Endodermal cell (in vitro differentiated cells): ENCODE measurements at regions not wholly inside any gene's neighbourhood (a gene's known extent, or its start where the extent isn't known, plus 50 kb on each side); places are given as distances from the start of the nearest gene placed in this dataset.

Experiments
- DNase-seq: peaks from one replicate; pipeline ENCODE4 v3.0.0-alpha.2; 2017
- H3K27ac ChIP-seq: 2 replicates; pipeline ENCODE4 v1.5.1; 2013; ENCODE audit warnings: mild to moderate bottlenecking, low read depth, low read length, moderate library complexity
- H3K27me3 ChIP-seq: 2 replicates; pipeline ENCODE4 v1.6.1; 2013; ENCODE audit warnings: mild to moderate bottlenecking, low read length, moderate library complexity; ENCODE audit not compliant: insufficient read depth, control insufficient read depth, poor library complexity, severe bottlenecking
- H3K36me3 ChIP-seq: 2 replicates; pipeline ENCODE4 v1.7.0; 2013; ENCODE audit warnings: mild to moderate bottlenecking, low read length, moderate library complexity; ENCODE audit not compliant: control insufficient read depth, insufficient read depth
- H3K4me1 ChIP-seq: one replicate; pipeline ENCODE4 v1.7.0; 2013; ENCODE audit warnings: low read length; ENCODE audit not compliant: control insufficient read depth, insufficient read depth
- H3K4me3 ChIP-seq: 2 replicates; pipeline ENCODE4 v1.5.1; 2013; ENCODE audit warnings: mild to moderate bottlenecking, low read length, moderate library complexity
- H3K9ac ChIP-seq: 2 replicates; pipeline ENCODE4 v1.6.1; 2013; ENCODE audit warnings: mild to moderate bottlenecking, low read length, moderate library complexity; ENCODE audit not compliant: poor library complexity, severe bottlenecking; ENCODE audit errors: extremely low read depth
- H3K9me3 ChIP-seq: 2 replicates; pipeline ENCODE4 v1.6.1; 2013; ENCODE audit warnings: mild to moderate bottlenecking, low read length, moderate library complexity; ENCODE audit not compliant: control insufficient read depth
- H3K27ac Mint-ChIP-seq: 2 replicates; pipeline ENCODE4 v1.8.0; 2020; ENCODE audit warnings: mixed read lengths
- H3K27me3 Mint-ChIP-seq: 2 replicates; pipeline ENCODE4 v1.8.0; 2021; ENCODE audit warnings: mild to moderate bottlenecking, mixed read lengths; ENCODE audit not compliant: insufficient read depth
- H3K36me3 Mint-ChIP-seq: 2 replicates; pipeline ENCODE4 v1.8.0; 2020; ENCODE audit warnings: low read depth, mixed read lengths
- H3K4me1 Mint-ChIP-seq: 2 replicates; pipeline ENCODE4 v1.8.0; 2020; ENCODE audit warnings: mixed read lengths
- H3K4me3 Mint-ChIP-seq: 2 replicates; pipeline ENCODE4 v1.8.0; 2020; ENCODE audit warnings: mild to moderate bottlenecking, moderate library complexity, mixed read lengths
- H3K9me3 Mint-ChIP-seq: 2 replicates; pipeline ENCODE4 v1.8.0; 2020; ENCODE audit warnings: mild to moderate bottlenecking, mixed read lengths
- WGBS, 2 experiments: methylation state at CpG; one replicate each; pipeline versions ENCODE4 v1.1.5 to v1.1.7; 2013; ENCODE audit warnings: missing lambda C conversion rate in 2 of 2, mixed read lengths in 1 of 2; ENCODE audit not compliant: insufficient coverage in 1 of 2, insufficient read length in 1 of 2; 5-methylcytosine and 5-hydroxymethylcytosine counted together
- TF ChIP-seq, protein P1 (sequence below): fragments of 200-600 bp; sonication (generic); conservative IDR thresholded peaks from 2 replicates; pipeline ENCODE4 v1.5.0; 2021; ENCODE audit warnings: antibody characterized with exemption, mild to moderate bottlenecking

DNA sequence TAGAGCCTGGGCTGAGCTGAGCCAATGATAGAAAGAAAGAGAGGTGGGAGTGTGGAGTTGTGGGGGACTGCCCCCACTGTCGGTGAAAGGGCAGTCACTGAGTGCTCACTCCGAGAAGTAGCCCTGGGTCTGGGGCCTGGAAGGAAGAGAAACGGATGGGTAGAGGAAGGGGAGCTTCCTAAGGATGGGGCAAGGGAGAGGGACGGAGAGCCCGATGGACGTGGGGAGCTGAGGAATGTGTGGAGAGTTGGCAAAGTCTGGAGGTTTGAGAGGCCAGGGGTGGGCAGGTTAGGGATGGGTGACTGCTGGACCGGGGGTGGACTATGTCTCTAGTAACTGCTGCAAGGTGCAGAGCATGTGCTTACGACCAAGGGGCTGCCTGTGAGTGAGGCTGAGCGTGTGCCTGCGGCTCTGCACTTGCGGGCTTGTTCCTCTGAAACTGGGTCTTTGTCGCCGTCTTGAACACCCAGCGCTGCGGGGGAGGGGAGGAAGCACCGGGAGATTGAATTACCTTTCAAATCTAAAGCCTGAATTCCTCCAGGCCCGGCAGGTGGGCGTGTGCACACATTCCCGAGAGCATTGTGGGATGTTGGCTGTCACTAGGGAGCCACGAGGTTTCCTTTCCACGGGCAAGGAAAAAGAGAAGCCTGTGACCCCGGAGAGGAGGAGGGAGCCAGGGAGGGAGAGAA, 76.4 kb upstream of the ARAP3 start:
- H3K9ac ChIP-seq, result no peak overlapping the region
- H3K27ac ChIP-seq, result no peak overlapping the region
- H3K27me3 ChIP-seq, result peaks cover 7% of the 10 kb centered on the region
- no peak overlapping the region for H3K4me3 ChIP-seq
- H3K4me1 Mint-ChIP-seq, result peaks cover 18% of the 10 kb centered on the region
- no peaks in the 10 kb centered on the region for H3K9me3 Mint-ChIP-seq
- peak overlapping the region; percentile 40 for H3K4me3 Mint-ChIP-seq
- no peaks in the 10 kb centered on the region for H3K36me3 ChIP-seq
- peak overlapping the region; percentile 46 for H3K27ac Mint-ChIP-seq
- TF ChIP-seq, protein P1, sequence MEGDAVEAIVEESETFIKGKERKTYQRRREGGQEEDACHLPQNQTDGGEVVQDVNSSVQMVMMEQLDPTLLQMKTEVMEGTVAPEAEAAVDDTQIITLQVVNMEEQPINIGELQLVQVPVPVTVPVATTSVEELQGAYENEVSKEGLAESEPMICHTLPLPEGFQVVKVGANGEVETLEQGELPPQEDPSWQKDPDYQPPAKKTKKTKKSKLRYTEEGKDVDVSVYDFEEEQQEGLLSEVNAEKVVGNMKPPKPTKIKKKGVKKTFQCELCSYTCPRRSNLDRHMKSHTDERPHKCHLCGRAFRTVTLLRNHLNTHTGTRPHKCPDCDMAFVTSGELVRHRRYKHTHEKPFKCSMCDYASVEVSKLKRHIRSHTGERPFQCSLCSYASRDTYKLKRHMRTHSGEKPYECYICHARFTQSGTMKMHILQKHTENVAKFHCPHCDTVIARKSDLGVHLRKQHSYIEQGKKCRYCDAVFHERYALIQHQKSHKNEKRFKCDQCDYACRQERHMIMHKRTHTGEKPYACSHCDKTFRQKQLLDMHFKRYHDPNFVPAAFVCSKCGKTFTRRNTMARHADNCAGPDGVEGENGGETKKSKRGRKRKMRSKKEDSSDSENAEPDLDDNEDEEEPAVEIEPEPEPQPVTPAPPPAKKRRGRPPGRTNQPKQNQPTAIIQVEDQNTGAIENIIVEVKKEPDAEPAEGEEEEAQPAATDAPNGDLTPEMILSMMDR, result no peak
- DNase-seq, result peak; percentile 81
- H3K36me3 Mint-ChIP-seq, result no peaks in the 10 kb centered on the region
- no peaks in the 10 kb centered on the region for H3K4me1 ChIP-seq
- no peaks in the 10 kb centered on the region for H3K9me3 ChIP-seq
- 19 to 22% methylated on average over 13 to 22 of the region's 22 CpGs for WGBS, 2 experiments
- peaks cover 19% of the 10 kb centered on the region for H3K27me3 Mint-ChIP-seq

DNA sequence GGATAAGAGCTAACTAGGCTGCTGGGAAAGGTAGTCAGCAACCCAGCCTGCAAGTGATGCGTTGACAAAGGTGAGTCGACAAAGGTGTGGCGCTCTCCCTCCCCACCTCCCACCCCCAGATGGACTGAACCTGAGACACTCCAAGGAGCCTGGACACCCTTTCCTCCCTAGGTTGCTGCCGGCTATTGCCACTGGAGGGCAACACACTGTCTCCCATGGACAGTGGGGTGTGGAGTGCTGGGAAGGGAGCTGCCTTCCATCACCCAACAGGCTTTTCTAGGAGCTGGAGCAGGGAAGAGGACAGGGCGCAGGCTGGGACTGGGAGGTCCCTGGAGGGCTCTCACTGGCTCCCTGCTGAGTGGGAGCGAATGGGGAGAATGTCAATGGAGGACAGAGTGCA, 75.4 kb upstream of the ARAP3 start:
- Histone ChIP-seq H3K27ac (no peak overlapping the region), H3K9me3 (no peaks in the 10 kb centered on the region), H3K9ac (no peak overlapping the region), H3K4me3 (no peak overlapping the region), H3K4me1 (no peaks in the 10 kb centered on the region), H3K27me3 (peaks cover 18% of the 10 kb centered on the region), H3K36me3 (no peaks in the 10 kb centered on the region)
- WGBS, 2 experiments, result 62 to 72% methylated on average over 2 to 6 of the region's 6 CpGs
- TF ChIP-seq, protein P1, result peak; percentile 72
- no peak overlapping the region for H3K4me3 Mint-ChIP-seq
- H3K4me1 Mint-ChIP-seq, result peaks cover 18% of the 10 kb centered on the region
- H3K27ac Mint-ChIP-seq, result no peak overlapping the region
- no peaks in the 10 kb centered on the region for H3K36me3 Mint-ChIP-seq
- DNase-seq, result peak; percentile 86
- no peaks in the 10 kb centered on the region for H3K9me3 Mint-ChIP-seq
- peaks cover 27% of the 10 kb centered on the region for H3K27me3 Mint-ChIP-seq

DNA sequence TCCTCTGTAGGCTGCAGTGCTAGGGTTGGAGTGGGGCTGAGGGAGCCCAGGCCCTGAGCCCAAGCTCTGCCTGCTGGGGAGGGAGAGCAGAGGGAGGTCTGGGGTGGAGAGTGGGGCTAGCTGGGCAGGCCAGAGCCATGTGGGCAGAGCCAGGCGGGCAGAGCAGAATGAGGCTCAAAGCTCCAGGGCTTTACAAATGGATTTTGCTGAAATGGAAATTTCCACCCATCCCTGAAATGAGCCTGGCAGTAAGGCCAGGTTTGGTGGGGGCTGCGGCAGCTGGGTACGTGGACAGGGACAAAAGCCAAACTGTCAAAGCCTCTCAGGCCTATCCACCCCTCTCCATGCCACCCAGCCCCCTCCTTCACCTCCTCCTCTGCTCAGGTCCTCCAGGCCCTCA, 74.2 kb upstream of the ARAP3 start:
- Histone ChIP-seq H3K4me1 (no peaks in the 10 kb centered on the region), H3K9ac (no peak overlapping the region), H3K4me3 (no peak overlapping the region), H3K27ac (no peak overlapping the region), H3K27me3 (peaks cover 30% of the 10 kb centered on the region), H3K36me3 (no peaks in the 10 kb centered on the region), H3K9me3 (no peaks in the 10 kb centered on the region)
- Mint-ChIP-seq H3K4me3 (no peak overlapping the region), H3K27me3 (peaks cover 37% of the 10 kb centered on the region), H3K4me1 (peaks cover 18% of the 10 kb centered on the region), H3K27ac (no peak overlapping the region), H3K36me3 (no peaks in the 10 kb centered on the region), H3K9me3 (no peaks in the 10 kb centered on the region)
- WGBS, 2 experiments, result 81 to 94% methylated on average over 2 to 3 of the region's 3 CpGs
- TF ChIP-seq, protein P1, result no peak
- no peak for DNase-seq
